ENCODE measurements at regions not wholly inside any gene's neighbourhood (a gene's known extent, or its start where the extent isn't known, plus 50 kb on each side); places are given as distances from the start of the nearest gene placed in this dataset.

GRCh38 chr20:4484379-4484997 lies 201.8 kb upstream of the PRNP start:
- Histone ChIP-seq H3K4me3 (ENCODE audit: extremely low read depth in 1 of 4, insufficient read depth in 2 of 4, low read depth in 3 of 4, low read length in 4 of 4) (no peak overlapping the region), H2BK20ac (ENCODE audit: low read length) (no peak overlapping the region), H3K36me3 (ENCODE audit: control insufficient read depth in 2 of 4, insufficient read depth in 4 of 4, low read length in 3 of 4) (no peaks in the 10 kb centered on the region), H3K4me2 (ENCODE audit: insufficient read depth in 1 of 2, low read depth in 2 of 2, low read length in 2 of 2) (no peak overlapping the region), H3K79me2 (ENCODE audit: control insufficient read depth in 1 of 2, insufficient read depth in 2 of 2, low read length in 2 of 2) (no peaks in the 10 kb centered on the region), H3K4me1 (replicated peaks in 1 of 4; ENCODE audit: control insufficient read depth in 3 of 4, insufficient read depth in 4 of 4, low read length in 3 of 4) (peaks cover 3 to 10% (median 6%) of the 10 kb centered on the region in 4 experiments; a peak in 4 of 7 replicates), H3K23ac (ENCODE audit: insufficient read length) (no peak overlapping the region), H3K9ac (replicated peaks in 1 of 4; ENCODE audit: extremely low read depth in 1 of 4, low read depth in 3 of 4, low read length in 3 of 4) (no peak overlapping the region), H3K23me2 (ENCODE audit: low read depth, low read length) (no peaks in the 10 kb centered on the region; the same call in 1 of the 2 replicates), H3K4ac (replicated peaks; ENCODE audit: insufficient read length, low read depth, low read length) (no peak overlapping the region), H4K5ac (ENCODE audit: insufficient read length, low read depth, low read length) (no peak overlapping the region), H3K9me3 (ENCODE audit: insufficient read depth in 2 of 2, low read depth in 1 of 2, low read length in 1 of 2) (no peaks in the 10 kb centered on the region), H3K18ac (ENCODE audit: extremely low read depth, low read length) (no peak overlapping the region), H4K20me1 (replicated peaks in 1 of 2; ENCODE audit: control insufficient read depth in 1 of 2, insufficient read depth in 2 of 2, low read length in 2 of 2) (no peaks in the 10 kb centered on the region), H3K14ac (ENCODE audit: insufficient read length) (no peak overlapping the region), H4K8ac (ENCODE audit: extremely low read depth, insufficient read depth, low read length) (no peak overlapping the region), H2BK12ac (ENCODE audit: low read depth, low read length) (no peak overlapping the region), H2BK5ac (ENCODE audit: low read depth, low read length) (no peak overlapping the region), H2AFZ (ENCODE audit: low read length) (no peak overlapping the region), H3K27ac (ENCODE audit: low read depth, low read length) (no peak overlapping the region), H2BK15ac (ENCODE audit: low read length) (no peak overlapping the region), H2AK5ac (ENCODE audit: low read depth, low read length) (no peak overlapping the region), H3K79me1 (ENCODE audit: low read depth, low read length) (no peaks in the 10 kb centered on the region), H4K91ac (replicated peaks; ENCODE audit: insufficient read length, low read length) (no peak overlapping the region), H3K56ac (replicated peaks; ENCODE audit: insufficient read length, low read depth, low read length) (no peak overlapping the region), H3K27me3 (replicated peaks in 1 of 4; ENCODE audit: control insufficient read depth in 3 of 4, extremely low read depth in 1 of 4, insufficient read depth in 3 of 4, low read length in 3 of 4) (no peaks in the 10 kb centered on the region; a peak in 1 of 7 replicates), H2BK120ac (replicated peaks; ENCODE audit: low read depth, low read length) (no peak overlapping the region)
- FAIRE-seq = no peak
- CTCF ChIA-PET (ENCODE audit: partially characterized antibody) = interaction anchor here (0.7 to 1.2 kb wide), 2 partner anchors 231 to 849 kb away, joined by 3 to 4 read pairs; no protein-coding TSS in a partner anchor
- POLR2A ChIA-PET (ENCODE audit: partially characterized antibody) = no interaction called here
- DNase-seq (ENCODE audit: low read depth in 1 of 2, low spot score in 2 of 2) = no peak
- 91% methylated on average over 5 of the region's 5 CpGs; no CpG with 5 or more reads in 1 of the 2 experiments for WGBS, 2 experiments (ENCODE audit: extremely low coverage in 1 of 2, insufficient coverage in 1 of 2, insufficient read length in 1 of 2, insufficient replicate concordance in 2 of 2, low coverage in 1 of 2, low lambda C conversion rate in 2 of 2, missing lambda C conversion rate in 1 of 2)
- no peak for TF ChIP-seq HDAC6 (IDR thresholded peaks at IDR 0.05; ENCODE audit: low read depth, low read length)
- TF ChIP-seq SP4 (IDR thresholded peaks at IDR 0.05; ENCODE audit: low read length) = no peak
- no peak for TF ChIP-seq SIRT6 (IDR thresholded peaks at IDR 0.05; ENCODE audit: low read length)

Measured in H1 (cell line).